NCI-H82 (cell line): ENCODE measurements at regions not wholly inside any gene's neighbourhood (a gene's known extent, or its start where the extent isn't known, plus 50 kb on each side); places are given as distances from the start of the nearest gene placed in this dataset.
"Not testable (repeated sequence)": the region's sequence is repeated elsewhere in the genome, so short reads cannot be mapped to it uniquely, and the experiment has no call there.

Experiments used
- DNase-seq: peaks from one replicate; lab custom pipeline; 2025; lab: John Stamatoyannopoulos, UW

DNA sequence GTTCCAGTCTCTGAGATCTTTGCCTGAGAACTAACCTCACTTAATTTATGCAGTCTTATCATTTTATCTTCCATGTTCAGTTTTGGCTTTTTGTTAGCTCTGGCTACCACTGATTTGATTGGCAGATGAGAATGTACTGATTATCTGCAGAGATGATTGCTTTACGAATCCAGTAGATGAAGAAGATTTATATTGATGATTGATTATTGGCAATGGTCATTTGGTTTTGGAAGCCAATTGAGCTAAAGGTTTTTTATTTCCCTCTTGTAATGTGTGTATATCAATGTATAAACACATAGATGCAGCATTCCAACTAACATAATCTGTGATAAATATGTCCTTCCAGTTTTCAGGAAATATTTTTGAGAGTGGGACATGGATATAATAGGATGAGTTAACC is 763.6 kb downstream of the CDH11 start:
- no peak for DNase-seq

DNA sequence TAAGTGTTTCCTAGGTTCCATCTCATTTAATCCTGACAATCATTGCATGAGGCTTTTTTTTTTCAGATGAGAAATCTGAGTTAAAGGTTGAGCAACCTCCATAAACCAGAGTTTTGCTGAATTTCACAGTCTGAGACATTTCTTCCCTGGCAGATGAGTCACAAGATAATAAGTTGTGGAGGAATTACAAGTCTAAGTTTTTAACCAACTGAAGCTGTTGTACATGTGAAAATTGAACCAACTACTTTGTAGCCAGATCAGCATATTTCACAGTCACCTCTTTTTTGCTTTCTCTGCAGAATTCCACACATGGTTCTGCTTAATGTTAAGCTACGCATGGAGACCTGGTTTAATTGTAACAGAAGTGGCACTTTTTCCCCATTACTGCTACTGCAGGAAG is 765.6 kb downstream of the CDH11 start:
- no peak for DNase-seq

DNA sequence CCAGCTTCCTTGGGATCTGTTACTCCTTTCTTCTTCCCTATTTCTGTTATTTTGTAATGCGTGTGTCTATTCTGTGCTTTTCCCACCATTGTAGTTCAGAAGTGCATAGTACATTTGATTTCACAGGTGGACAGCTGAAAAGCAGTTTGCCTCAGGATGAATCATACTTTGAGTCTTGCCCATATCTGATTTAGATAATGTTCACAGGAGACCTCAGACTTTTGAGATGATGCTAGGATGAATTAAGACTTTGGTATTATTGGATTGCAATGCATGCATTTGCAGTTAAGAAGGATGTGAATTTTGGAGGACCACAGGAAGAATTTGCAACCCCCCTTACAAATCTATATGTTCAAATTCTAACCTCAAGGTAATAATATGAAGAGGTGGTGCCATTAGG is 769.6 kb downstream of the CDH11 start:
- DNase-seq, result no peak

DNA sequence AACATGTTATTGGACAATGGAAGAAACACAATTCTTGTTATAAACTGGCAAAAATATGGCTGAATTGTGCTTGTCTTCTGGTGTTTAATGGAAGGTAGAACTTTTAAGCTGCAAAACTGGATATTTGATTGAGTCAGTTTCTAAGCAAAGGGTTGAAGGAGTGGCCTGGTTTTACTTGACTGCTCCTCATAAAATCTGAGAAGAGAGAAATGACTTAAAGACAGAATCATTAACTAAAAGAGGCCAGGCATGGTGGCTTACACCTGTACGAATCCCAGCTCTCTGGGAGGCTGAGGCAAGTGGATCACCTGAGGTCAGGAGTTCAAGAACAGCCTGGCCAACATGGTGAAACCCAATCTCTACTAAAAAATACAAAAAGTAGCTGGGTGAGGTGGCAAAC is 770.7 kb downstream of the CDH11 start:
- no peak for DNase-seq

DNA sequence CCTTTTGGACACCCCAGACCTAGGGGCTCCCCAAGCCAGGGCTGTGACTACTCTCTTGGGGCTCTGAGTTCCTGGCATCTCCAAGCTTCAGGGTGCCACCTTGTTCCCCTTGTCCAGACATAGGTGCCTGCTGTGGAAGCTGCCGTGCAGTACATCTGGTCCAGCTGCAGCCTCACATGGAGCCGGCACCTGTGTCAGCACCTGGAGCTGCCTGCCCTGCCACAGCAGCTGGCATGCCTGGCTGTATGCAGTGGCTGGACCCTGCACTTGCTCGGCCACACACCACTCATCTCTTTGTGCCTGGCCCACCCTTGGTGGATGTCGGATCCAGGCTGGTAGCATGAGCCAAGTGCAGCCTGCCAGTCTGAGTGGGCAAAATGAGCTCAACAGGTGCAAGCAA is 775.8 kb downstream of the CDH11 start:
- no peak for DNase-seq

DNA sequence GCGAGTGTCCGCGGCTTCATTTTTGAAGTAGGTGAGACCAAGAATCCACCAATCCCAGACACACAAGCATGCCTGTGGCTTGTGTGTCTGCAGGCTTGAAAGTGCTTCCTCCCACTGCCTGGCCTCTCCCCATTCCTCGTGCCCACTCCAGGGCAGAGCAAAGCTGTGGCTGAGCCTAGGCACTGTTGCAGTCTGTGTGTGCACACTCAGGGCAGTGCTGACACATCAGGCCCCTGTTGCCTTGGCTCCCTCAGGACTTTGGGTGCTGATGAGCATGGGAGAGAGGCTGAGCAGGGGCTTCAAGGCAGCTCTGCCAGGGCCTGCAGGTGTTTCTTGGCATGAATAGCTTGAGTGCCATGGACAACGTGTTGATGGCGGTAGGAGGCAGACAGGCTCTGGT is 776.7 kb downstream of the CDH11 start:
- DNase-seq, result no peak

DNA sequence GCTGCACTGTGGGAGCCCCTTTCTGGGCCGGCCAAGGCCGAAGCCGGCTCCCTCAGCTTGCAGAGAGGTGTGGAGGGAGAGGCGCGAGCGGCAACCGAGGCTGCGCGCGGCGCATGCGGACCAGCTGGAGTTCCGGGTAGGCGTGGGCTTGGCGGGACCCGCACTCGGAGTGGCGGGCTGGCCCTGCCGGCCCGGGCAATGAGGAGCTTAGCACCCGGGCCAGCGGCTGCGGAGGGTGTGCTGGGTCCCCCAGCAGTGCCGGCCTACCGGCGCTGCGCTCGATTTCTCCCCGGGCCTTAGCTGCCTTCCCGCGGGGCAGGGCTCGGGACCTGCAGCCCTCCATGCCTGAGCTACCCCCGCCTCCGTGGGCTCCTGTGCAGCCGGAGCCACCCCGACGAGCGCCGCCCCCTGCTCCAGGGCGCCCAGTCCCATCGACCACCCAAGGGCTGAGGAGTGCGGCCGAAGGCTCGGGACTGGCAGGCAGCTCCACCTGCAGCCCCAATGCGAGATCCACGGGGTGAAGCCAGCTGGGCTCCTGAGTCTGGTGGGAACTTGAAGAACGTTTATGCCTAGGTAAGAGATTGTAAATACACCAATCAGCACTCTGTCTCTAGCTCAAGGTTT is 777.9 kb downstream of the CDH11 start:
- DNase-seq, result not testable (repeated sequence)

DNA sequence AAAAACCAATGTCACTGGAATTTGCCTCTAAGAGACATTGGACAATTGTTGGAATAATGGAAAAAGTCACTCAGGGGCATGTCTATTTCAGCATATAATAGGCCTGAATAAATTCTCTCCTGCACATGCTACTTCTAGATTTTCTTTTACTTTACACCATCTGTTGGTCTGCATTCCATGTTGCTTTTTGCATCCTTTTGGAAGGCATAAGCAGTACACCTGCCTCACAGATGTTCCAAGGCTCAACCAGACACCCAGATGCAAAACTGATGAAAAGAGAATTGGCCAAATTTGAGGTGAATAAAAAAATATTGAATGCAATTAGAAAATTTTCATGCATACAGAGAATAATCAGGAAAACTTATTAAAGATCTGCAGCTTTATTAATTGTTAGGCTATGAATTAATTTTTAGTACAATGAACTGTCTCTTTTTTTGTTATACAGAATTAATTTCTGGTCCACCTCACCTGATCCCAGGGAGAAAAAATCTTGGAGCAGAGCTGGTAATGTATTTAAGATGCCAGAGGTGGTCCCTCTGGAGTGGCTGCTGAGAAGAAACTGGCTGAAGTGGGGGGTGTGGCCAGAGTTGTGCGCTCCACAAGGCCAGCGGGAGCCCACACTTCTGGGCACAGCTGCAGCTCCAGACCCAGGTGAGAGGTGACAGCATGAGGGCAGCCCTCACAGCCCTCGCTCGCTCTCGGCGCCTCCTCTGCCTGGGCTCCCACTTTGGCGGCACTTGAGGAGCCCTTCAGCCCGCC is 778.6 kb downstream of the CDH11 start:
- no peak for DNase-seq

DNA sequence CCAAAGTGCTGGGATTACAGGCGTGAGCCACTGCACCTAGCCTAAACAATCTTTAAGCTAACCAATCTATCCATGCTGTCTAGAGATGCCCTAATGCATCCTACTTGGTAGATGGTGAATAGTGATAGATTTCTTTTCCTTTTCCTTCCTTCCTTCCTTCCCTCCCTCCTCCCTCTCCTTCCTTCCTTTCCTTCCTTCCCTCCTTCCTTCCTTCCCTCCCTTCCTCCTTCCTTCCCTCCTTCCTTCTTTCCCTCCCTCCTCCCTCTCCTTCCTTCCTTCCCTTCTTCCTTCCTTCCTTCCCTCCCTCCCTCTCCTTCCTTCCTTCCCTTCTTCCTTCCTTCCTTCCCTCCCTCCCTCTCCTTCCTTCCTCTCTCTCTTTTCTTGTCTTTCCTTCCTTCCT is 780.5 kb downstream of the CDH11 start:
- DNase-seq, result not testable (repeated sequence)

DNA sequence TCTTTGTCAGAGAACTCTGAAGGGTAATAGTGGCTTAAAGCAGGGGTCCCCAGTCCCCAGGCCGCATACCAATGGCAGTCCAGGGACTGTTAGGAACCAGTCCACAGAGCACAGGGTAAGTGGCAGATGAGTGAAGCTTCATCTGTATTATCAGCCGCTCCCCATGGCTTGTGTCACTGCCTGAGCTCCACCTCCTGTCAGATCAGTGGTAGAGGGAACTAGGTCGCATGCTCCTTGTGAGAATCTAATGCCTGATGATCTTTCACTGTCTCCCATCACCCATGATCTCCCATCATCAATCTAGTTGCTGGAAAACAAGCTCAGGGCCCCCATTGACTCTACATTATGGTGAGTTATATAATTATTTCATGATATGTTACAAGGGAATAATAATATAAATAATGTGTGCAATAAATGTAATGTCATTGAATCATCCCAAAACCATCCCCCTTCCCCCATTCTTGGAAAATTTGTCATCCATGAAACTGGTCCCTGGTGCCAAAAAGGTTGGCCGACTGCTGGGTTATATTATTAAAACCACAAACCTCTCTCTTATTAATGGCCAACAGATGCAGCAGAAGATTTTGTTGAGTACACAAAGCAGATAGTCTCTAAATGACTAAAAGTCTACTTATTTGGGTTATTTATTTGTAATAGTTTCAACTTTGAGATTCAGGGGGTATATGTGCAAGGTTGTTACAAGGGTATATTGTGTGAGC is 782.7 kb downstream of the CDH11 start:
- DNase-seq, result no peak

DNA sequence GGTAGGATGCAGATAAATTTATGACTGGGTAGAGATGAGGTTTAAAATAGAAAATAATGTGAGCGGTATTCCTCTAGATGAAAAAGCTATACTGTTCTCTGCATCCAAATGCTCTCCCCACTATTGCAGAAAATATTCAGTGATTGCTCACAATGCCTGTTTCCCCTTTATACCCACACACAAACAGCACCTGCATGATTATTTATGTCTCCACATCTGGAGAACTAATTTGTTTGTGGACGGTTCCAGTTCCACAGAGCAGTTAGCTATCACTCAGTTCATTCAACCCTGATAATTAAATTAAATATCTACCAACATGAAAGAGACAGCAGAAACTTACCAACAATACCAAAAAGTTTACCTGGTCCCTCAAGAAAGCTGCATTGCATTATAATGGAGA is 800.0 kb downstream of the CDH11 start:
- DNase-seq, result no peak

DNA sequence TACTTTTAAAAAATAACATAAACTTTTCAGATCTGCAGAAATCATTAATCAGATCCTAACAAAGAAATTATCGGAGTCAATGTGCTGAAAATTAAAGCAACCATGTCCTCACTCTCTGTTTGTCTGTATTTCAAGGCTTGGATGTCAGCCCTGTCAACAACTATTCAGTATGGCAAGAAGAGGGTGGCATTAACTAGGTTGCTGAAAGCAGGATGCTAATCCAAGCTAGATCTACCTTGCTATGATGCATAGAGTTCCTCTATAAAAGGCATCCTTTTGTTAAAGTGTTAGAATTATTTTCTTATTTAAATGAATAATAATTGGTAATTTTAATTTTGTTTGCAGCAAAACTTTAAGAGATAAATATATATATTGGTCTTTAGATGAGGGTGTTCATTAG is 800.8 kb downstream of the CDH11 start:
- DNase-seq, result no peak

DNA sequence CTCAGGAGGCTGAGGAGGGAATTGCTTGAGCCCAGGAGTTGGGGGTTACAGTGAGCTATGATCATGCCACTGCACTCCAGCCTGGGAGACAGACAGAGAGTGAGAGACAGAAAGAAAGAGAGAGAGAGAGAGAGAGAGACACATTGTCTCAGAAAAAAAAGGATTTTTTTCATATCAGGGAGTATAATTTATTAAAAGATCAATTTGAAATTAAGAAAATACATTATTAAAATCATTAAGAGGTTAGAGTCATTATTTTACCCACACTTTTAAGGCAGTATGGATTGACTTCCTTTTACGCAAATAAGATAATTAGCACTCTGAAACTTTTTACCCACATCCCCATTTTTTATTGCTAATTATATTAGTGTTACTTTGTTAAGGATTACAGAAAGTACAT is 804.3 kb downstream of the CDH11 start:
- DNase-seq, result no peak

DNA sequence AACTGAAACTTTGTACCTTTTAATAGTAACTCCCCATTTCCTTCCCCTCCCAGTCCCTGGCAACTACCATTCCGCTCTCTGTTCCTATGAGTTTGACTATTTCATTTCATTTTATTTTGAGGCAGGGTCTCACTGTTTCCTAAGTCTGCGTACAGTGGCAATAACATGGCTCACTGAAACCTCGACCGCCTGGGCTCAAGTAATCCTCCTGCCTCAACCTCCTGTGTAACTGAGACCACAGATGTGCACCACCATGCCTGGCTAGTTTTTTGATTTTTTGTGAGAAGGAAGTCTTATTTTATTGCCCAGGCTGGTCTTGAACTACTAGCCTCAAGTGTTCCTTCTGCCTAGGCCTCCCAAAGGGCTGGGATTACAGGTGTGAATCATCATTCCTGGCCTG is 808.1 kb downstream of the CDH11 start:
- DNase-seq, result no peak

DNA sequence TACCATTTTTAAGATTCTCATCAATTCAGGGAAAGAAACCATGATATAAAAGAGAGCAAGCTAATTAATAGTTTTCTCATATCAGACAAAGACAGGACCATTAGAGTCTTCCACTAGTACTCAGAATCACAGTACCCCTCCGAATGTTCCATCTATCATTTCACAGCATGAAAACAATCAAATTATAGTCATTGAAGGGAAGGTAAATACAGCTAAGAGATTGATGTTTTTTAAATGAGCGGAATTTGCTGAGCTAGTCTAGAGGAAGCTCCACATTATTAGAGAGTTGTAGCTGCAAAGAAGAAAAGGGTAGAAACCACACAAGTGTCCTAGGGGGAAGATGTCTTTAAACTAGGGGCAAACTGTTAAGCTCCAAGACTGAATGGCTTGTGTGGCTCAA is 808.9 kb downstream of the CDH11 start:
- DNase-seq, result no peak

DNA sequence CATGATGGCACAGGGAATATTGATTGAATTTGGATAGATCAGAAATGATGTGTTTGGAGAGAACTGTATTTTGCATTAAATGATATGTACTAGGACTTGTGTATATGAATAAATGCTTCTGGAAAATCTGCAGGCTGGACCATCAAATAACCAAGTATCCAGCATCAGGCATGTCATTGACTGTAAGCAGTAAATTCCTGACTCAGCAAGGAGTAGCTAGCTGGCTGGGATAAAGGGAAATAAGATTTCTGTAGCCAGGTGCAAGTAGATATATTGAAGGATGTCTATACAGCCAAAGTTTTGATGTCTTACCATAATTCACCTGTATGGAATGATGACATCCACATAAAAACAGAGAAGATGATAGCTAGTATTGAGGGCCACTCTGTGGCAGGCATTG is 809.6 kb downstream of the CDH11 start:
- no peak for DNase-seq

DNA sequence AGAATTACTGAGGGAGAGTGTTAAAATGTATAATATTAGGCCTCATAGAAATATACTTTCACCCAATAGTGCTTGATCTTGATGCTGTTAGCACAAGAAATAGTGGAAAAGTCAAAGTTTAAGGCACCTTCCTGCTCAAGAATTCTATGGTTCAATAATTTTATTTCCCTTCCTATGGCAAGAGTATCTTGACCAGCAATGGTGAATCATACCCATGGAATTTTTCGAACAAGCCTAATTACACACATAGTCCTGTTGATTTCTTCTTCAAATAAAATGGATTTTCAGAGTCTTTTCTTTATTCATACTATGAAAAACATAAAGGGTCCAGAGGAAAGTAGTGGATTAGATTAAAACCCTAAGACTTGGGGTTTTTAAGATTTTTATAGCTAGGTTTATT is 810.6 kb downstream of the CDH11 start:
- DNase-seq, result no peak

DNA sequence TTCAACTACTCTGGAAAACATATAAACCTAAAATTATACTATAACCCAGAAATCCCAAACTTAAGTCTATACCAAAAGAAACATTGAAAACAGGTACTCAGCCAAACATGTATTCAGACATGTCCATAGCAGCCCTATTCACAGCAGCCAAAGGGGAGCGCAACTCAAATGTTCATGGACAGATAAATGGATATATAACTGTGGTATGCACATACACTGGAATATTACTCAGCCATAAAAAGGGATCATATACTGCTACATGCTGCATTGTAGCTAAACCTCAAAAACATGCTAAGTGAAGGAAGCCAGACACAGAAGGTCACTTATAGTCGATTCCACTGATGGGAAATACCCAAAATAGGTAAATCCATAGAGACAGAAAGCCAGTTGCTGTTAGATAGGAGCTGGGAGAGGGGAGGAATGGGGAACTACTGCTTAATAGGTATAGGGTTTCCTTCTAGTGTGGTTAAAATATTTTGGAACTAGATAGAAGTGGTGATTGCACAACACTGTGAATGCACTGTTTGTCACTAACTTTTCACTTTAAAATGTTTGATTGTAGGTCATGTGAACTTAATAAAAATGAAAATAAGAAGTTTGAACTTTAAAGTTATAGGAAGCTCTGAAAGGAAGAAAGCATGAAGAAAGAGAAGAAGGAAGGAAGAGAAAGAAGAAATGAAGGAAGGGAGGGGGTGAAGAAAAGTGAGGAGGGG is 812.3 kb downstream of the CDH11 start:
- no peak for DNase-seq

DNA sequence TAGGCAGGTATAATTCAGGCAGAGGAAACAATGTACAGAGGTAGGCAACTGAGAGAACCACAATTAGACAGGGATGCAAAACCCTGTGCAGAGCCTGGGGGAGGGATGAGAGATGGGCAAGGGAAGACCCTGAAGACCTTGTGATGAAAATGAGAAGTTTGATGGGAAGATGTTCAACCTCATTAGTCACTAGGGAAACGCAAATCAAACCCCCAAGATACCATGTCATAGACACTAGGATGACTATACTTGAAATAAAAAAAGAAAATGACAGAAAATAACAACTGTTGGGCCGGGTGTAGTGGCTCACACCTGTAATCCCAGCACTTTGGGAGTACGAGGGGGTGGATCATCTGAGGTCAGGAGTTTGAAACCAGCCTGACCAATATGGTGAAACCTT is 813.1 kb downstream of the CDH11 start:
- no peak for DNase-seq

DNA sequence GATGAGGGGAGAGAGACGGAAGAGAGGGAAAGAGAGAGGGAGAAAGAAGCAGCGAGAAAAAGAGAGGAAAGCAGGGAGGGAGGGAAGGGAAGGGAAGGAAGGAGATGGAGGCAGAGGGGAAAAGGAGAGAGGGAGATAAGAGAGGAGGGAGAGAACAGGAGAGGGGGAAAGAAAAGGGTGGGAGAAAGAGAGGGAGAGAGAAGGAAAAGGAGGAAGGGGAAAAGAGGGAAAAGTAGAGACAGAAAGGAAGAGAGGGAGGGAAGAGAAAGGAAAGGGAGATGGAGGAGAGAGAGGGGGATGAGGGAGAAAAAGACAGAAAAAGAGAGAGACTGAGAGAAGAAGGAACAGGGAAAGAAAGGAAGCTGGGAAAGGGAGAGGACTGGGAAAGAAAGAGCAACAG is 814.4 kb downstream of the CDH11 start:
- no peak for DNase-seq

DNA sequence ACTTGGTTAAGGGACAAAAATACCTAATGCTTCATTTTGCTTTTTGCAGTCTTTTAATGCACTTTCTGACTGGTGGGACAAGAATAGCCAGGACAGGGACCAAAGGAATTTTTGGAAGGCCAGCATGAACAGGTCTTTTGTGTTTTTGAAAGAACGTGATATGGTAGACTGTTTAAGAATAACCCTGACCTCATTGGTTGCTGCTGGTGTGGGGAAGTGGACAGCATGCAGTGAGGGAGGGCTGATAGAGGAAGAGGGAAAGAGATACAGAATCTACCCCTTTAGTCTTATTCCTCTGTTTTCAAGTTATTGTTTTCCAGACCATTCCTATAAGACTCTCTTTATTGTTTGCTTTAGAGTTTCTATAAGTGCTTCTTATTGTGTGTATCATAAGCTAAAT is 816.2 kb downstream of the CDH11 start:
- DNase-seq, result no peak

DNA sequence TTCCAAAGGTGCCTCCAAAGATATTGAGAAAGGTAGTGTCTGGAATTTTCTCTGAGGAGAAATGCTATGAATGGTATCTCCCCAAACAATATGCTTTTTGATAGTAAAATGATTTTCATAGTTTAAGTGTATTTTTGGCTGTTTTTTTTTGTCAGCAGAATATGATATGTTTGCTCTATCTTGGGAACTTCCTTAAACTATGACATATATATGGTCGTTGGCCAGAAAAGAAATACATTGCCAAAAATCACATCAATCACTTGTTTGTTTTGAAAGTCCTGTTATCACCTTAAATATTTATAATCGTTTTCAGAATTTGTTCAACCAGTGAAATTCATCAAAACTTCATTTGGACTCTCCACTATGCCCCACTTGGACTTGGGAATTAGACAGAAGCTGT is 816.9 kb downstream of the CDH11 start:
- no peak for DNase-seq

DNA sequence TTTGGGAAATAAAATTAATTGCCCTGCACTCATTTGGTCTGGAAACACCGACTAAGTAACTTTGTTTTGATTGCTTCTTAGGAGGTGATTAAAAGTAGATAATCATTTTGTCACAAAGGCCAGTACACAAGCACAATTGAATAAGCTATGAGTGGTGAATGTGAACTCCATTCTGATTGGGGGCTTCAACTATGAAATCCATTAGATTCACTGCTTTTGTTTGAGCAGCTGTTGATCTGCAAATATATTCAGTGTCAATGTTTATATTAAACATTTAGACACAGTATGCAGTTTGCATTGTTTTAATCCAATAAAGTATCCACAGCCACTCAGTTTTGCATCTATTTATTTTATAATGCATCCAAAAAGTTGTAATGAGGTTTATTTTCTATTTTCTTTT is 817.5 kb downstream of the CDH11 start:
- DNase-seq, result peak; percentile 13
